ENCODE measurements at regions not wholly inside any gene's neighbourhood (a gene's known extent, or its start where the extent isn't known, plus 50 kb on each side); places are given as distances from the start of the nearest gene placed in this dataset.

DNA sequence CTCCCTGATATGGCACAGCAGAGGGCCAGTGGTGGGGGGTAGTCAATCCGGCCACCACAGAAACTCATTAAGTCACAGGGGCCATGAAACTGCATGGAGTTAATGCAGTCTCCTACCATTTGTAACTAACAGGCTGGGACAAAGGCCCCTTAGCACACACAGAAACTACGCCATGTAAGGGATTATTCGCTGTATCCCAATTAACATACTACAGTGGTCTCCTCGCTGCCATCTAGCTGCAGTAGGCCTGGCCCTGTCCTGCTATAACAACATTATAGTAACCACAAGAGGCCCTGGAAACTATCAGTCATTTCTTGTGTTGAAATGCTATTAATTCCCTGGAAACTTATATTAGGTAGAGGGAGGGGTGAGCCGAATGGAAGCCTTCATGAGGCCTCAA is 72.3 kb upstream of the CCN2 start:
- TF ChIP-seq, protein P1, sequence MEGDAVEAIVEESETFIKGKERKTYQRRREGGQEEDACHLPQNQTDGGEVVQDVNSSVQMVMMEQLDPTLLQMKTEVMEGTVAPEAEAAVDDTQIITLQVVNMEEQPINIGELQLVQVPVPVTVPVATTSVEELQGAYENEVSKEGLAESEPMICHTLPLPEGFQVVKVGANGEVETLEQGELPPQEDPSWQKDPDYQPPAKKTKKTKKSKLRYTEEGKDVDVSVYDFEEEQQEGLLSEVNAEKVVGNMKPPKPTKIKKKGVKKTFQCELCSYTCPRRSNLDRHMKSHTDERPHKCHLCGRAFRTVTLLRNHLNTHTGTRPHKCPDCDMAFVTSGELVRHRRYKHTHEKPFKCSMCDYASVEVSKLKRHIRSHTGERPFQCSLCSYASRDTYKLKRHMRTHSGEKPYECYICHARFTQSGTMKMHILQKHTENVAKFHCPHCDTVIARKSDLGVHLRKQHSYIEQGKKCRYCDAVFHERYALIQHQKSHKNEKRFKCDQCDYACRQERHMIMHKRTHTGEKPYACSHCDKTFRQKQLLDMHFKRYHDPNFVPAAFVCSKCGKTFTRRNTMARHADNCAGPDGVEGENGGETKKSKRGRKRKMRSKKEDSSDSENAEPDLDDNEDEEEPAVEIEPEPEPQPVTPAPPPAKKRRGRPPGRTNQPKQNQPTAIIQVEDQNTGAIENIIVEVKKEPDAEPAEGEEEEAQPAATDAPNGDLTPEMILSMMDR (IDR thresholded peaks at IDR 0.05) = no peak
- no peak for TF ChIP-seq POLR2A (IDR thresholded peaks at IDR 0.05)

Data from lower leg skin (tissue), 3 donors.